K562 (cell line): ENCODE measurements at regions not wholly inside any gene's neighbourhood (a gene's known extent, or its start where the extent isn't known, plus 50 kb on each side); places are given as distances from the start of the nearest gene placed in this dataset.

Experiments
- EP300 ChIP-seq: IDR thresholded peaks from 2 replicates; pipeline ENCODE4 v1.6.1; 2012; ENCODE audit warnings: low read length, improper control_type of control experiment
- FOXK2 ChIP-seq, 2 experiments: fragments of 450-650 bp; IDR thresholded peaks in 1 of 2; conservative IDR thresholded peaks in 1 of 2; 2 replicates each; pipeline ENCODE4 v1.6.1; 2016; ENCODE audit warnings: low read depth in 2 of 2, mild to moderate bottlenecking in 1 of 2
- GABPB1 ChIP-seq: sonication (generic); formaldehyde crosslinking; IDR thresholded peaks from 2 replicates; pipeline ENCODE4 v1.8.0; 2022; ENCODE audit warnings: mild to moderate bottlenecking, missing genetic modification reagents
- ILK ChIP-seq: fragments of 450-650 bp; IDR thresholded peaks from 2 replicates; pipeline ENCODE4 v1.6.1; 2016; ENCODE audit warnings: missing genetic modification characterization, low read depth, mild to moderate bottlenecking, missing compliant biosample characterization, moderate library complexity, borderline replicate concordance
- KDM1A ChIP-seq, 2 experiments: fragments of 450-650 bp; IDR thresholded peaks; 2 replicates each; pipeline ENCODE4 v1.6.1; 2016; ENCODE audit warnings: mild to moderate bottlenecking in 2 of 2
- NFRKB ChIP-seq: fragments of 450-650 bp; IDR thresholded peaks from 2 replicates; pipeline ENCODE4 v1.6.1; 2016; ENCODE audit warnings: low read depth
- POLR2H ChIP-seq: IDR thresholded peaks from 2 replicates; pipeline ENCODE4 v1.6.1; 2016; ENCODE audit warnings: missing genetic modification characterization, low read depth, mild to moderate bottlenecking, control low read depth, missing compliant biosample characterization, moderate library complexity
- SRSF3 ChIP-seq: fragments of 200-400 bp; formaldehyde crosslinking; IDR thresholded peaks from 2 replicates; pipeline ENCODE4 v1.6.1; 2016; ENCODE audit warnings: mild to moderate bottlenecking, low read length, moderate library complexity; ENCODE audit not compliant: insufficient read depth
- TAF7 ChIP-seq: fragments of 450-650 bp; IDR thresholded peaks from 2 replicates; pipeline ENCODE4 v1.6.1; 2016; ENCODE audit warnings: missing genetic modification characterization, missing compliant biosample characterization
- ZNF134 ChIP-seq: fragments of 250-450 bp; sonication (Bioruptor Pico); conservative IDR thresholded peaks from 2 replicates; pipeline ENCODE4 v1.4.0; 2020
- ZNF24 ChIP-seq: fragments of 450-650 bp; IDR thresholded peaks from 2 replicates; pipeline ENCODE4 v1.6.1; 2016
- ZNF717 ChIP-seq: fragments of 250-450 bp; sonication (Bioruptor Pico); IDR thresholded peaks from 2 replicates; pipeline ENCODE4 v1.5.0; 2021
- TF ChIP-seq, protein P1 (sequence below): fragments of 450-650 bp; IDR thresholded peaks from 2 replicates; pipeline ENCODE4 v1.6.1; 2017; ENCODE audit warnings: antibody characterized with exemption, mild to moderate bottlenecking
- TF ChIP-seq, protein P2 (sequence below): fragments of 450-650 bp; formaldehyde crosslinking; IDR thresholded peaks from 2 replicates; pipeline ENCODE4 v1.4.0; 2022; ENCODE audit warnings: missing genetic modification characterization
- TF ChIP-seq, protein P3 (sequence below): fragments of 450-650 bp; IDR thresholded peaks from 2 replicates; pipeline ENCODE4 v1.6.1; 2016; ENCODE audit warnings: antibody characterized with exemption
- TF ChIP-seq, protein P4 (sequence below): fragments of 450-650 bp; formaldehyde crosslinking; IDR thresholded peaks from 2 replicates; pipeline ENCODE4 v1.4.0; 2020; ENCODE audit warnings: mild to moderate bottlenecking, moderate library complexity
- TF ChIP-seq, protein P5 (sequence below): fragments of 450-650 bp; formaldehyde crosslinking; IDR thresholded peaks from 2 replicates; pipeline ENCODE4 v1.4.0; 2022; ENCODE audit warnings: missing genetic modification characterization

DNA sequence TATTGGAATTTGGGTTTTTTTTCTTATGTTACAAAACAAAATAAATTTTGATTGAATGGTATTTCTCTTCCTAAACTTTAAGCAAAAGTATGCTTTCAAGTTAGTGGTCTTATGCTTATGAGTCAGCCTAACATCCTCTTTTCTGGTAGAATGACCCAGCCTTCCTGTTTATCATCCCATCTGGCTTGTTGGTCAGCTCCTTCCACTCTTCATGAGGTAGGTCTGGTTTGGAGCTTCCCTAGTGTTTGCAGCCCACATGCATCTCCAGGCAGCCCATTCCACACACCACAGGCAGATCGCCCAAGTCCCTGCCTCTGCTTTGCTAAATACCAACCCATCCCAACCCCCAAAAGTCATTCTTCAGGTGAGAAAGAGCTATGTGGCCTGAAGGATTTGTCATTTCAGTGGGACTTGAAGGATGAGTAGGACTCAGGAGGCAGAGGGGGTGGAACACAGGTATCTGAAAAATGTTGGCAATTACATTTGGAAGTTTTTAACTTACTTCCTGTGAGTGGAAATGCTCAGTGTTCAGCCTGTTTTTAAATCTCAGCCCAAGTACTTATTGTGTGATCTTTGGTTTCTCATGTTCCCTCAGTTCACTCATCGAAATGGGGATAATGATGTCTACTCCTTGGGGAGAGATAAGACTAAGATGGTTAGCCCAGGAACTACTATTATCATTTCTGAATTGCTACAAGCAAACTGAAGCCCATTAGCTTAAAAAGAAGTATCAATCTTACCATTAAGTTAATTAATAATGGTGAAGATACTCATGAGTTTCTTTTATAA lies 294.0 kb downstream of the ADGB start (continued):
- no peak for TF ChIP-seq SRSF3
- TF ChIP-seq, protein P1, sequence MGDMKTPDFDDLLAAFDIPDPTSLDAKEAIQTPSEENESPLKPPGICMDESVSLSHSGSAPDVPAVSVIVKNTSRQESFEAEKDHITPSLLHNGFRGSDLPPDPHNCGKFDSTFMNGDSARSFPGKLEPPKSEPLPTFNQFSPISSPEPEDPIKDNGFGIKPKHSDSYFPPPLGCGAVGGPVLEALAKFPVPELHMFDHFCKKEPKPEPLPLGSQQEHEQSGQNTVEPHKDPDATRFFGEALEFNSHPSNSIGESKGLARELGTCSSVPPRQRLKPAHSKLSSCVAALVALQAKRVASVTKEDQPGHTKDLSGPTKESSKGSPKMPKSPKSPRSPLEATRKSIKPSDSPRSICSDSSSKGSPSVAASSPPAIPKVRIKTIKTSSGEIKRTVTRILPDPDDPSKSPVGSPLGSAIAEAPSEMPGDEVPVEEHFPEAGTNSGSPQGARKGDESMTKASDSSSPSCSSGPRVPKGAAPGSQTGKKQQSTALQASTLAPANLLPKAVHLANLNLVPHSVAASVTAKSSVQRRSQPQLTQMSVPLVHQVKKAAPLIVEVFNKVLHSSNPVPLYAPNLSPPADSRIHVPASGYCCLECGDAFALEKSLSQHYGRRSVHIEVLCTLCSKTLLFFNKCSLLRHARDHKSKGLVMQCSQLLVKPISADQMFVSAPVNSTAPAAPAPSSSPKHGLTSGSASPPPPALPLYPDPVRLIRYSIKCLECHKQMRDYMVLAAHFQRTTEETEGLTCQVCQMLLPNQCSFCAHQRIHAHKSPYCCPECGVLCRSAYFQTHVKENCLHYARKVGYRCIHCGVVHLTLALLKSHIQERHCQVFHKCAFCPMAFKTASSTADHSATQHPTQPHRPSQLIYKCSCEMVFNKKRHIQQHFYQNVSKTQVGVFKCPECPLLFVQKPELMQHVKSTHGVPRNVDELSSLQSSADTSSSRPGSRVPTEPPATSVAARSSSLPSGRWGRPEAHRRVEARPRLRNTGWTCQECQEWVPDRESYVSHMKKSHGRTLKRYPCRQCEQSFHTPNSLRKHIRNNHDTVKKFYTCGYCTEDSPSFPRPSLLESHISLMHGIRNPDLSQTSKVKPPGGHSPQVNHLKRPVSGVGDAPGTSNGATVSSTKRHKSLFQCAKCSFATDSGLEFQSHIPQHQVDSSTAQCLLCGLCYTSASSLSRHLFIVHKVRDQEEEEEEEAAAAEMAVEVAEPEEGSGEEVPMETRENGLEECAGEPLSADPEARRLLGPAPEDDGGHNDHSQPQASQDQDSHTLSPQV: peak; percentile 94
- peak; percentile 47; the same call in 1 of the 2 replicates for TF ChIP-seq GABPB1
- 0 out of 2 replicates have a peak, but pooled peaks have one; percentile 26 for TF ChIP-seq ZNF717
- TF ChIP-seq ILK (tag): 0 out of 2 replicates have a peak, but pooled peaks have one; percentile 51
- peak; percentile 89 to 92 for TF ChIP-seq FOXK2 (conservative IDR thresholded peaks at IDR 0.05 in 1 of 2, IDR thresholded peaks at IDR 0.05 in 1 of 2; ENCODE audit: low read depth in 2 of 2)
- TF ChIP-seq NFRKB: peak; percentile 88
- peak; percentile 60; the same call in 1 of the 2 replicates for TF ChIP-seq TAF7 (tag)
- TF ChIP-seq, protein P2, sequence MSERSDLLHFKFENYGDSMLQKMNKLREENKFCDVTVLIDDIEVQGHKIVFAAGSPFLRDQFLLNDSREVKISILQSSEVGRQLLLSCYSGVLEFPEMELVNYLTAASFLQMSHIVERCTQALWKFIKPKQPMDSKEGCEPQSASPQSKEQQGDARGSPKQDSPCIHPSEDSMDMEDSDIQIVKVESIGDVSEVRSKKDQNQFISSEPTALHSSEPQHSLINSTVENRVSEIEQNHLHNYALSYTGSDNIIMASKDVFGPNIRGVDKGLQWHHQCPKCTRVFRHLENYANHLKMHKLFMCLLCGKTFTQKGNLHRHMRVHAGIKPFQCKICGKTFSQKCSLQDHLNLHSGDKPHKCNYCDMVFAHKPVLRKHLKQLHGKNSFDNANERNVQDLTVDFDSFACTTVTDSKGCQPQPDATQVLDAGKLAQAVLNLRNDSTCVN (CRISPR knock-in tag): peak; percentile 79; the same call in 1 of the 2 replicates
- TF ChIP-seq ZNF24: 0 out of 2 replicates have a peak, but pooled peaks have one; percentile 31
- TF ChIP-seq, protein P3, sequence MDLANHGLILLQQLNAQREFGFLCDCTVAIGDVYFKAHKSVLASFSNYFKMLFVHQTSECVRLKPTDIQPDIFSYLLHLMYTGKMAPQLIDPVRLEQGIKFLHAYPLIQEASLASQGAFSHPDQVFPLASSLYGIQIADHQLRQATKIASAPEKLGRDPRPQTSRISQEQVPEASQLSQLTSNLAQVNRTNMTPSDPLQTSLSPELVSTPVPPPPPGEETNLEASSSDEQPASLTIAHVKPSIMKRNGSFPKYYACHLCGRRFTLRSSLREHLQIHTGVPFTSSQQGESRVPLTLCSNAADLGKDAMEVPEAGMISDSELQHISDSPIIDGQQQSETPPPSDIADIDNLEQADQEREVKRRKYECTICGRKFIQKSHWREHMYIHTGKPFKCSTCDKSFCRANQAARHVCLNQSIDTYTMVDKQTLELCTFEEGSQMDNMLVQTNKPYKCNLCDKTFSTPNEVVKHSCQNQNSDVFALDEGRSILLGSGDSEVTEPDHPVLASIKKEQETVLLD: peak; percentile 58; the same call in 1 of the 2 replicates
- TF ChIP-seq POLR2H (tag): peak; percentile 93
- TF ChIP-seq, protein P4, sequence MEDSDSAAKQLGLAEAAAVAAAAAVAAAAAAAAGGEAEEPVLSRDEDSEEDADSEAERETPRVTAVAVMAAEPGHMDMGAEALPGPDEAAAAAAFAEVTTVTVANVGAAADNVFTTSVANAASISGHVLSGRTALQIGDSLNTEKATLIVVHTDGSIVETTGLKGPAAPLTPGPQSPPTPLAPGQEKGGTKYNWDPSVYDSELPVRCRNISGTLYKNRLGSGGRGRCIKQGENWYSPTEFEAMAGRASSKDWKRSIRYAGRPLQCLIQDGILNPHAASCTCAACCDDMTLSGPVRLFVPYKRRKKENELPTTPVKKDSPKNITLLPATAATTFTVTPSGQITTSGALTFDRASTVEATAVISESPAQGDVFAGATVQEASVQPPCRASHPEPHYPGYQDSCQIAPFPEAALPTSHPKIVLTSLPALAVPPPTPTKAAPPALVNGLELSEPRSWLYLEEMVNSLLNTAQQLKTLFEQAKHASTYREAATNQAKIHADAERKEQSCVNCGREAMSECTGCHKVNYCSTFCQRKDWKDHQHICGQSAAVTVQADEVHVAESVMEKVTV: 0 out of 2 replicates have a peak, but pooled peaks have one; percentile 50
- peak; percentile 1; the same call in 1 of the 2 replicates for TF ChIP-seq ZNF134 (CRISPR knock-in tag)
- TF ChIP-seq EP300: peak; percentile 88
- TF ChIP-seq KDM1A (IDR thresholded peaks at IDR 0.05): peak; percentile 87 to 89
- TF ChIP-seq, protein P5, sequence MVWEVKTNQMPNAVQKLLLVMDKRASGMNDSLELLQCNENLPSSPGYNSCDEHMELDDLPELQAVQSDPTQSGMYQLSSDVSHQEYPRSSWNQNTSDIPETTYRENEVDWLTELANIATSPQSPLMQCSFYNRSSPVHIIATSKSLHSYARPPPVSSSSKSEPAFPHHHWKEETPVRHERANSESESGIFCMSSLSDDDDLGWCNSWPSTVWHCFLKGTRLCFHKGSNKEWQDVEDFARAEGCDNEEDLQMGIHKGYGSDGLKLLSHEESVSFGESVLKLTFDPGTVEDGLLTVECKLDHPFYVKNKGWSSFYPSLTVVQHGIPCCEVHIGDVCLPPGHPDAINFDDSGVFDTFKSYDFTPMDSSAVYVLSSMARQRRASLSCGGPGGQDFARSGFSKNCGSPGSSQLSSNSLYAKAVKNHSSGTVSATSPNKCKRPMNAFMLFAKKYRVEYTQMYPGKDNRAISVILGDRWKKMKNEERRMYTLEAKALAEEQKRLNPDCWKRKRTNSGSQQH: peak; percentile 21; the same call in 1 of the 2 replicates
